ENCODE measurements at regions not wholly inside any gene's neighbourhood (a gene's known extent, or its start where the extent isn't known, plus 50 kb on each side); places are given as distances from the start of the nearest gene placed in this dataset.

- ATAC-seq (ENCODE audit: low read depth) (no peak), DNase-seq (no peak)
- H2BK120ac ChIP-seq (ENCODE audit: low read depth, low read length) = no peak overlapping the region
- H2BK15ac ChIP-seq (ENCODE audit: low read depth, low read length) = no peak overlapping the region
- no peaks in the 10 kb centered on the region for H3K27me3 ChIP-seq (ENCODE audit: control insufficient read depth, insufficient read depth, low read length)
- H2AK9ac ChIP-seq (replicated peaks; ENCODE audit: low read depth, low read length, poor library complexity) = no peak overlapping the region
- intact Hi-C loops (cut with micrococcal nuclease) = no loop called here
- H3K27ac ChIP-seq (ENCODE audit: insufficient read depth, low read length) = no peak overlapping the region
- H4K91ac ChIP-seq (ENCODE audit: insufficient read depth, low read depth, low read length) = no peak overlapping the region
- no peak overlapping the region for H3K56ac ChIP-seq (ENCODE audit: extremely low read depth, insufficient read depth, low read length)
- no peak overlapping the region for H3K4ac ChIP-seq (ENCODE audit: low read depth, low read length)
- H3K14ac ChIP-seq (replicated peaks; ENCODE audit: low read depth, low read length) = no peak overlapping the region
- no peaks in the 10 kb centered on the region for H3K4me1 ChIP-seq (ENCODE audit: control insufficient read depth, insufficient read depth, low read length)
- no peak overlapping the region for H2AK5ac ChIP-seq (ENCODE audit: low read depth, low read length)
- no peaks in the 10 kb centered on the region for H3K79me1 ChIP-seq (ENCODE audit: low read depth in 1 of 2, low read length in 2 of 2)
- H4K5ac ChIP-seq (ENCODE audit: low read depth, low read length) = no peak overlapping the region
- H3K4me3 ChIP-seq (ENCODE audit: insufficient read depth, low read depth, low read length) = no peak overlapping the region
- no peak overlapping the region for H3K4me2 ChIP-seq (ENCODE audit: low read depth, low read length)
- H4K8ac ChIP-seq (ENCODE audit: low read depth in 2 of 2, low read length in 2 of 2) = no peak overlapping the region
- ChIA-PET POLR2A (ENCODE audit: unreplicated experiment) (no interaction called here), CTCF (no interaction called here)
- no TSS peak for BruUV-seq (replicated peaks)
- WGBS, 2 experiments (ENCODE audit: extremely low coverage in 2 of 2, insufficient read length in 1 of 2) = 0% methylated on average over 1 of the region's 8 CpGs; no CpG with 5 or more reads in 1 of the 2 experiments
- no peak overlapping the region for H2BK20ac ChIP-seq (ENCODE audit: low read depth, low read length)
- no peaks in the 10 kb centered on the region for H4K20me1 ChIP-seq (ENCODE audit: insufficient read depth, low read length)
- no peaks in the 10 kb centered on the region for H3K9me3 ChIP-seq (ENCODE audit: control insufficient read depth, insufficient read depth, low read length)
- TF ChIP-seq MAFK (IDR thresholded peaks at IDR 0.05; ENCODE audit: low read depth, low read length) (no peak), POLR2A (IDR thresholded peaks at IDR 0.05; ENCODE audit: low read depth, low read length) (no peak), USF2 (IDR thresholded peaks at IDR 0.05; ENCODE audit: low read depth, low read length) (no peak), MXI1 (IDR thresholded peaks at IDR 0.05; ENCODE audit: borderline replicate concordance, low read depth, low read length) (no peak), ELK1 (IDR thresholded peaks at IDR 0.05; ENCODE audit: borderline replicate concordance, low read depth, low read length) (no peak), SMC3 (IDR thresholded peaks at IDR 0.05; ENCODE audit: low read depth, low read length) (no peak), RCOR1 (IDR thresholded peaks at IDR 0.05; ENCODE audit: insufficient replicate concordance, low read length) (no peak), MAZ (IDR thresholded peaks at IDR 0.05; ENCODE audit: borderline replicate concordance, low read depth, low read length) (no peak), FOS (IDR thresholded peaks at IDR 0.05; ENCODE audit: low read depth, low read length) (no peak), RFX5 (IDR thresholded peaks at IDR 0.05; ENCODE audit: low read depth, low read length) (no peak), CEBPB (IDR thresholded peaks at IDR 0.05; ENCODE audit: low read depth, low read length) (no peak), RAD21 (IDR thresholded peaks at IDR 0.05; ENCODE audit: low read length) (no peak), CTCF (conservative IDR thresholded peaks at IDR 0.05; ENCODE audit: low read depth, low read length) (no peak), NFE2L2 (IDR thresholded peaks at IDR 0.05; ENCODE audit: low read depth, low read length) (no peak), CHD1 (IDR thresholded peaks at IDR 0.05; ENCODE audit: low read depth, low read length) (no peak), BHLHE40 (IDR thresholded peaks at IDR 0.05; ENCODE audit: low read depth, low read length) (no peak)
- H2AFZ ChIP-seq (replicated peaks; ENCODE audit: low read length, poor library complexity) = no peak overlapping the region
- dilution Hi-C loops (cut with HindIII; ENCODE audit: low sequenced_read_pairs, unreplicated experiment) = no loop called here
- H3K36me3 ChIP-seq (ENCODE audit: control insufficient read depth, insufficient read depth, low read length) = no peaks in the 10 kb centered on the region
- H3K18ac ChIP-seq (ENCODE audit: low read depth, low read length) = no peak overlapping the region
- no peak overlapping the region for H3K23ac ChIP-seq (ENCODE audit: low read depth, low read length)
- no peak overlapping the region for H2BK5ac ChIP-seq (ENCODE audit: low read depth, low read length, poor library complexity, severe bottlenecking)
- H3K9me1 ChIP-seq (ENCODE audit: insufficient read depth, low read length) = no peaks in the 10 kb centered on the region
- in situ Hi-C loops (cut with MboI; ENCODE audit: low sequenced_read_pairs) = no loop called here
- no peak overlapping the region for H3K9ac ChIP-seq (ENCODE audit: low read depth, low read length)
Measured at GRCh38 chr13:22652796-22653195, 528.0 kb upstream of the SGCG start.
